ENCODE measurements at regions not wholly inside any gene's neighbourhood (a gene's known extent, or its start where the extent isn't known, plus 50 kb on each side); places are given as distances from the start of the nearest gene placed in this dataset.

- TF ChIP-seq CTCF (IDR thresholded peaks at IDR 0.05) = no peak
- no peak for TF ChIP-seq EZH2 (IDR thresholded peaks at IDR 0.05; ENCODE audit: borderline replicate concordance, insufficient read depth, low read depth, low read length, poor library complexity, severe bottlenecking)
Observed at GRCh38 chr21:27108701-27109100, 141.8 kb upstream of the ADAMTS5 start.
